ENCODE measurements at regions not wholly inside any gene's neighbourhood (a gene's known extent, or its start where the extent isn't known, plus 50 kb on each side); places are given as distances from the start of the nearest gene placed in this dataset.

GRCh38 chr11:101202614-101203013, 73.0 kb upstream of the PGR start:
- no peak for DNase-seq

DNA sequence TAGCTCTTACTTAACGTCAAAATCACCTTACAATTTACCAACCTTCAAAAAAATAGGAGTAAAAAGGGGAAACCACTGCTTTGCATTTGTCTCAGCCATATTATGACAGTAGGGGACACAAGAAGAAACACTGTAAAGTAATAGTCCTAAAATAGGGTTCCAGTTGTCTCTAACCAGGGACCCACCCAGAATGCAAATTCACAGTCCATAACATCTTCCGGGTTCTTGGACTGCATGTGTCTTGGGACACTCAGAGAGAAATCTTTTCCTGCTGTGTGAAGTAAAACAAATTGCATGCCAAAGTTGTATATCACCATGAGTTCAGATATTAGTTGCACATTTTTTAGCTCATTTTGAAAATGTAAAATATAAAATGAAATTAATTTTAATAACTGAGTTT, 69.8 kb upstream of the PGR start:
- no peak for DNase-seq

DNA sequence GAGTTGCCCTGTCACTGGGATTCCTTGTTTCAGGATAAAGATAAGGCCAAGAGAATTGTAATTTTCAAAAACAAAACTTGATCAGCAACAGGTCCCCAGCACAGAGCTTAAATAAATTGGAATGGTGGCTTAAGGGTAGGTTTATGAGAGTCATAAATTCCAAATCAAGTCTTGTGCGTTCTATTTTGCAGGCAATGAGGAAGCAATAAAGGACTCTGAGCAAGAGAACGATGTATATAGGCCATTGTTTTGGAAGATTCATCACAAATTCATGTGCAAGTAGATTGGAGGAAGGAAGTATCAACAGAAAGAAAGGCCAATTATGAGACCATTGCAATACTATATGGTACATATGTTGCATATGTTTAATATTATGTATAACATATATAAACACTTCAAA, 65.7 kb upstream of the PGR start:
- no peak for DNase-seq

DNA sequence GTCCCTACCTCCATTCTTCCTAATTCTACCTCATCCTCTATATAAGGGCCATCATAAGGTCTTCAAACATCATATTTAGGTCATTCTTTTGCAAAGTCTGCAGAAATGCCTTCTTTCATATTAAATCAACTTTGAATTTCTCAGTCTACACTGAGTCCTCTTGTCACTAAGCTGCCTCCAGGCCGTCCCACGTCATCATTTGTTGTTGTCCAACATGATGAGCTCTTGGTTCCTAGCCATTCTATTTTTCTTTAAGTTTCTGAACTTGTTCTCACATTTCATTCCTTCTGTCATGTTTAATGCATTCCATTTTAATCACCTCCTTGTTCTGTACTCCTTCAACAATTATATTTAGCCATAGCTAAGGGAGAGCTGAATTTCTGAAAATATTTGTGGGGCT, 59.2 kb upstream of the PGR start:
- no peak for DNase-seq

- DNase-seq, result no peak
Measured at GRCh38 chr11:101188173-101188572, 58.6 kb upstream of the PGR start.

- DNase-seq, result no peak
Measured at GRCh38 chr11:101187748-101188147, 58.1 kb upstream of the PGR start.

DNA sequence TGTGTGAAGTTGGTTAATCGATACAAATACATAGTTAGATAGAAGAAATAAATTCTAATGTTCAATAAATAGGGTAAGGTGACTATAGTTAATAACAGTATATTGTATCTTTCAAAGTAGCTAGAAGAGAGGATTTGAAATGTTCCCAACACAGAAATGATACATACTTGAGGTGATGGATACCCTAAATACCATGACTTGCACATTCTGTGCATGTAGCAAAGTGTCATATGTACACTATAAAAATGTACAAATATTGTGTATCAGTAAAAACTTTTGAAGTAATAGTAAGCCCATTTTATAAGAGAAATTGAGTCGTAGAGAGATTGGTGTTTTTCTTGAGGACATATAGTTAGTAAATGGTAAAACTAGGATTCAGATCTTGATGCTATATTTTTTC, 56.4 kb upstream of the PGR start:
- no peak for DNase-seq

DNA sequence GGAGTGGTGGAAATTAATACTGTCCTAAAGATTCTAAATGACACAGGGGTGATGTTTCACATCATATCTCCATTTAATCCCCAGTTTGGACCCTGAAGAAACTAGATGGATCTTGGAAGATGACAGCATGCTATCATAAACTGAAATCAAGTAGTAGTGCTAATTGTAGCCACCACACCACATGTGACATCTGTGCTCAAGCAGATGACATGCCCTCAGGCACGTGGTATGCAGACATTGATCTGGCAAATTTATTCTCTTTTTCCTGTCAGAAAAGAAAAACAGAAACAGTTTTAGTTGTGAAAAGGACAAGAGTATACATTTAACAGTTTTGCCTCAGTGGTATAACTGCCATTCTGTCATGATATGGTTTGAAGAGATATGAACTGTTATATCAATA, 52.9 kb upstream of the PGR start:
- DNase-seq, result no peak

- no peak for DNase-seq
Measured at GRCh38 chr11:101180481-101180880, 50.9 kb upstream of the PGR start.
